ENCODE measurements at regions not wholly inside any gene's neighbourhood (a gene's known extent, or its start where the extent isn't known, plus 50 kb on each side); places are given as distances from the start of the nearest gene placed in this dataset.
"Not testable (repeated sequence)": the region's sequence is repeated elsewhere in the genome, so short reads cannot be mapped to it uniquely, and the experiment has no call there.

DNA sequence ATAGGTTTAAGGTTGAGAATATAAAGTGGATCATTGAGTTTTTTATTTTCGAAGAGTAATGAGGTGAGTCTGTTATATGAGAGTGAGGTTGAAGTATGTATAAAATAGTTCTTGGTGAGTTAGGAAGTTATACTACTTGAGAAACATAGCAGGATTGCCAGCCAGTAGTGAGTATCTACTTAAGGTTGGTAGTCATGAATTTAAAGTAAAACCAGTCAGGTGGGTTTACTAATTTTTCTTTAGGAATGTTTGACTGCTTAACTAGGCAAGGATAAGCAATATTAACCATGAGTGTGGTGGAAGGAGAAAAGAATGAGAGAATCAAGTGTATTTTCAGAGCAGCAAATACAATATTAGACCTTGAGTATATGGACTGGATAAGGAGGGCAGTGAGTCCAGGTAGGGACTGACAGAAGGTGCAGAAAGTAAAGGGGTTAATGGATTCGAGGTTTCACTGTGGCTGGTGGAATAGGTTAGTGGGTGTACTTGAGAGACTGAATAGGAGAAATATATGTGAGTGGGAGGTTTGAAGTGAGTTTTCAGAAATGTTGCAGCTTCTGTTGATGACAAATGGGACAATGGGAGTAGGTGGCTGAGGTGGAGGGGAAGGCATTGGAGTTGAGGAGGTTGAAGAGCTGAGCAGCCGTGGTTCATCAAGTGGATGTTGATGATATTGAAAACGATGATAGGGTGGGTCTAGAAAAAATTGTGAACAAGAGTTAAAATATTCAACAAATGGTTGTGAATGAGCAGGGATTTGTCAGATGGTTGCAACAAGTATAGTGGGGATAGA is 232.5 kb upstream of the ASCC3 start:
- DNase-seq (ENCODE audit: low read depth), result no peak

DNA sequence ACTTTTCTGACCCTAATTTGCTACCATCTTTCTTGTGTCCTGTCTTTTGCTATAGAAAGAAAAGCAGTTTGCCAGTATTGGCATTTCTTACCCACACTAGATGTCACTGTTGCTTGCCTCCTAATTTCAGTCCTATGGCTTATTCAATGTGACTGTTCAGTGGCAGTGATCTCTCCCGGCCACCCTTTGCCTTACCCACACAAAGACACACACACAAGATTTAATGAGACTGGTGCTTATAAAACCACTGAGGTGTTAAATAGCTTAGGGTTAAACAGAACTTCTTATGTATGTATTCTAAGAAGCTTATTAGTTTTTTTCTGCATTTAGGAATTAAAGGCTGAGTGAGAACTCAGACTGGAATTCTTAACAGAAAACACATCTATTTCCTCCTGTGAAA is 233.6 kb upstream of the ASCC3 start:
- DNase-seq (ENCODE audit: low read depth), result peak; percentile 40

DNA sequence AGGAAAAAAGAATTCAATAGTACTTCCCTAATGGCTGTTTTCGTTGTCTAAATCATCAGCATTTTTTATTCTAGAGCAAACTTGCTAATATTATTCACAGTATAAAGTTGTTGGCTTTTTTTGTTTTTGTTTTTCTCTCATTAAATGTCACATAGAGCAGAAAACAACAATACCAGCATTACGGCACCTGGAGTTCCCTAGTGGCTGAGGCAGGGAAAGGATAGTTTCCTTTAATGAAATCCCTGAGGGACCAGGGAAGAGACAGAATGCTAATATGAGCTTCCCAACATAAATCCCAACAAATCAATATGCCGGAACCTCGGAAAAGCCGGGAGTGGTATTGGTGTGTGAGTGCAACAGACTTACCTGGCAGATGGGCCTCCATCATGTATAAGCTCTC is 235.2 kb upstream of the ASCC3 start:
- DNase-seq (ENCODE audit: low read depth), result no peak

DNA sequence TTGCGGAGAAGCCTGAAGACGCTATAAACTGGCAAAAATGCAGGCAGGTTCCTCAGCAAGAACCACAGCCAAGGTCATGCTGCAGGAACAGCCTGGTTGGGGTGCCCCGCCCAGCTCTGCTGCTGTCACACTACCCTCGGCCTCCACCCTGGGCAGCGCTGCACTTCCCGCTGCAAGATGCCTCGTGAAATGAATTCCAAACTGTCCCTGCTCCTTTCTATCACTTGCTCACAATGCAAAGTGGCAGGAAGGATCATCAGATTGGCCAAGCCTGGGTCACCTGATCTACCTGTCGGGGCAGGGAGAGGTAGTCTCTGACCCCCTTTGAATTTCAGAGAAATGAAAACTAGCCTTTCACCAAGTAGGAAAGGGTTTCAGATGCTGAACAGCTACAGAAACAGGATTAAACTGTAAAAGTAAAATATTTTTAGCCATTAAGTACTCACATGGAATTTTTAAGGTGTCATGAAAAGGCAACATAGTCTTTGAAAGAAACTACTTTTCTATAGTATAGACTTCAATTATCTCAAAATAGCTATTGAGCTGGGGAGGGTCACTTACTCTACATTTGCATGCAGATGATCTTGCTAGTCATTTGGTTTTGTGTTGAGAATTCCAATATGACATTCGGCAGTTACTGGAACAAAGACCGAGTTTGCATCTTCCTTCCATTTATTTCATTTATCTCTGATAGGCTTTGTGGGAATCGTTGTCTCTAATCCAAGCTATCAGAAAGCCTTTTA is 236.4 kb upstream of the ASCC3 start:
- DNase-seq (ENCODE audit: low read depth), result no peak

DNA sequence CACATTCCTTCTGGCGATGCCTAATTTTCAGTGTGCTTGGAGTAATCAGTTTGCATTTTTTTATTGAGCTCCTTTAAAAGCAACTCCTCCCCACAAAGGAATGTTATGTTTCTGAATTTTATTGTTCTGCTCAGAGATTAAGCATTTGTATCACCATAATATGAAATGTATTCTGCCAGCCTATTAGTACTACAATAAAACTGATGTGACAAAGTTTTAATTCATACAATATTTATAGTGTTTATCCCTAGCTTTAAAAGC is 236.9 kb upstream of the ASCC3 start:
- DNase-seq (ENCODE audit: low read depth), result no peak

DNA sequence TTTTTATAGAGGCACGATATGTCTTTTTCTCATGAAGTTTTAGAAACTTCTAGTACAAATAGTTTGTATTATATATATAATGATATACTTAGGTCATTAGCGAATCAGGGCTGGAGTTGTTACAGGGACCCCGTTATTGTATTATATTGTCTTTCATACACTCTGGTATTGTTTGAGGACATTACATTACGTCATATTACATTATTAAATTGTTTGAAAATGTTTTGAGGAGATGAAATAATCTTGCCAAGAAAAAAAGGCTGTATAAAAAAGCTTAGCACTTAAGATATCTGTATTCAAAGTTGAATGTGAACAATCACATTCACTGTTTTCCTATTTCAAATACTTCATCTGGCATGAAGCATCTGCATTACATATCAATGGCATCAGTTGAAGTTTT is 239.6 kb upstream of the ASCC3 start:
- DNase-seq (ENCODE audit: low read depth), result no peak

DNA sequence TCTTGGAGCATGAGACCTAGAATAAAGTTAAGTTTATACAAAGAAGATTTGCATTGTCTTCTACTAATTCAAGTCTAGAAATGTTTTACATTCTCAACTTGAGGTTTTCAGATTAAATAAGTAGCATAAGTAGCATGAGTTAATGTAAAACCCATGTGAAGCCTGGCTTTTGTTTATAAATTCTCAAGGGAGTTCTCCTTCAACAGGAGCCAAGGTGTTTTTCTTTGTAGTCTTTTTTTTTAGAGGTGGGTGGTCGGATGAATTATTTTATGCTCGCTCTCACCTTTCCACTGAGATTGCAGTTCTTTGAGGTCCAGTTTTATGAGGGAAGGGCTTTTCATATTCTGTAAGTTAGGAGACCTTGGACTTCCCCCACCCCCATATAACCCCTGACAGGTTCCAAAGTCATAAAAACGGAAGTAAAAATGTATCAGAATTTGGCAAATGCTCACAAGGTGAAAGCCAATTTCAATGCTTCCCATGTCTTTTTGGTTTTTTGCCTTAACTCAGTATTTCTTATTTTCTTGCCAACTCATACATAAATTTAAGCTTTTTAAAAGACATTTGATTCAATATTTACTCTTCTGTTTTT is 244.3 kb upstream of the ASCC3 start:
- no peak for DNase-seq (ENCODE audit: low read depth)

DNA sequence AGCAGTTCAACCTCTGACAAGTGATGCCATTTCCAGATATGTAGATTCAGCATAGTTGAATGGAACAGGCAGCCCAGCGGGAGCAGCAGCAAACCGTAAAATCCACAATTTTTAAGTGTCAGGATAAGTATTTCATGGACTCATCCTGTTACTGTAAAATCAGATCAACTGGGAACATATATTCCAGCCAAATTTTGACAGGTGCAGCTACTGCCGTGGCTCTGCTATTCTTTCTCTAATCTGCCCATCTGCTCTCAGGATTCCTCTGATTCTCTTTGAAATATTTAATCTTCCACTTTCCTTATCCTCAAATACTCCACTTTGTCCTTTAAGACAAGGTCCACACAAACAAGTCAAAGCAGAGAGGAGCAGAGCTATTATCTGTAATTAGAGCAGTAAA is 245.4 kb upstream of the ASCC3 start:
- DNase-seq (ENCODE audit: low read depth), result no peak

DNA sequence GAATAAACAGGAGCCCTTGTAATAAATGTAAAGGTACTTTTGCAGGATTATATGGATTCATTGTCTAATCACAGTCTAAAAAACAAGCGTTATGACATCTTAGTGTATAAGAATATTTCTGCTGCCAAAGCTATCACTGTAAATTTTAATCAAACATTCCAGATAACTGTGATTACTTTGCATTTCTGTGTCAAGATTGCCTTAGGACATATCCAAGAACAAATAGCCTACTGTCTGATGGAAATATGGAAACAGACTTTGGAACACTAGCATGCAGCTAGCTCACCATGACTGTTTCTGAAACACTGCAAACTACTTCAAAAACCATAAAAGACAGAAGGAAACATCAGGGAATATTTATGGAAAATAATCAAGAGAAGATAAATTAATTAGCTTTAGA is 248.7 kb upstream of the ASCC3 start:
- DNase-seq (ENCODE audit: low read depth), result no peak

DNA sequence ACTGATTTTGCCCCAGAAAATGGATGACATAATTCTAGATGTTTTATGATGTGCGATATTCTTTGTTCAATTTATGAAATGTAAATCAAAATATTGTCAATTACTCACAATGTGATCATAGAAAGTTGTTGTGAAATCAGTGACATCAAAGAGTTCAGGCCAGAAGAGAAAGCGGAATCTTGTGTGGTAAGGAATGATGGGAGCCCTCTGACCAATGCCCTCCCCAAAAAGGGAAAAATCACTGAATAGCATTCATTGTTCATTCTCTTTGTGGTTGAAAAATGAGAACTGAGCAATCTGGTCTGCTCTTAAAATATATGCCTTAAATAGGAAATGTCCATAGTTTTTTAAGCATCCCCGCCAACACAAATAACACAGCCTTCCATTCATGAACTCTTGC is 247.1 kb upstream of the GRIK2 start:
- peak; percentile 7 for DNase-seq (ENCODE audit: low read depth)

DNA sequence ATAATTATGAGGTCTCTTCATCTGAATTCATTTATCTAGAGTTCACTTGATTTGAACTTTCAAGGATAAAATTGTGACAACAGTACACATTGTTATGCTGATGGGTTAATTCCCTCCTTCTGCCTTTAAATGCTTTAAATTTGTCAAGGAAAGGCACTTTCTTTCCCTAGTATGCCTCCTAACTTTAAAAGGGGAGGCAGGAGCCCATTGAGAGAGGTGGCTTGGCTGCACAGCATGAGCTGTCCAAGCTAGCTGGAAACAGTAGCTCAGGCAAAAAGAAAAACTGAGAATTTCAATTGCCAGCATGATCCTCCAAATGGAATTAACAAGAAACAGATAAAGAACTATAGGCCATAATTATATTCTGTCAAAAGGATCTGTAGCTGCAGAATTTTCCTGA is 243.3 kb upstream of the GRIK2 start:
- no peak for DNase-seq (ENCODE audit: low read depth)

DNA sequence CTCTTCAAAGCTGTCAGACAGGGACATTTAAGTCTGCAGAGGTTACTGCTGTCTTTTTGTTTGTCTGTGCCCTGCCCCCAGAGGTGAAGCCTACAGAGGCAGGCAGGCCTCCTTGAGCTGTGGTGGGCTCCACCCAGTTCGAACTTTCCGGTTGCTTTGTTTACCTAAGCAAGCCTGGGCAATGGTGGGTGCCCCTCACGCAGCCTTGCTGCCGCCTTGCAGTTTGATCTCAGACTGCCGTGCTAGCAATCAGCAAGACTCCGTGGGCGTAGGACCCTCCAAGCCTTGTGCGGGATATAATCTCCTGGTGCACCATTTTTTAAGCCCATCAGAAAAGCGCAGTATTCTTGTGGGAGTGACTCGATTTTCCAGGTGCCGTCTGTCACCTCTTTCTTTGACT is 235.9 kb upstream of the GRIK2 start:
- not testable (repeated sequence) for DNase-seq (ENCODE audit: low read depth)

DNA sequence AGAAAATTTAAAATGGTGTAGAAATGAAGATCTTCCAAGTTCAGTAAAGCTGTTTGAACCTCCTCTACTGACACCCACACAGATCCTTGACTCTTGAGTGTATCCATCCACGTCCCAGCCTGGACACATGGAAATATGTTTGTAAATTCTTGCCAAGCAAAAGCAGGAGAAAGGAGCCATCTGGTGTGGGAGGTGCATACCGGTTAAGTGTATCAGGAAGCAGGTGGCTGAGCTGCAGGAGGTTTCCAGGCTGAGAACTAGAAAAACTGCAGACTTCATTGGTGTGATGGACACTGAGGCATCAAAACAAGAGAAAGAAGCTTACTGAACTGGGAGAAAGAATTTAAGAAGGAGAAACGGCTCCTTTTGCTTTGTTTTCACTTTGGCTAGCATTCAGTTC is 229.9 kb upstream of the GRIK2 start:
- no peak for DNase-seq (ENCODE audit: low read depth)

DNA sequence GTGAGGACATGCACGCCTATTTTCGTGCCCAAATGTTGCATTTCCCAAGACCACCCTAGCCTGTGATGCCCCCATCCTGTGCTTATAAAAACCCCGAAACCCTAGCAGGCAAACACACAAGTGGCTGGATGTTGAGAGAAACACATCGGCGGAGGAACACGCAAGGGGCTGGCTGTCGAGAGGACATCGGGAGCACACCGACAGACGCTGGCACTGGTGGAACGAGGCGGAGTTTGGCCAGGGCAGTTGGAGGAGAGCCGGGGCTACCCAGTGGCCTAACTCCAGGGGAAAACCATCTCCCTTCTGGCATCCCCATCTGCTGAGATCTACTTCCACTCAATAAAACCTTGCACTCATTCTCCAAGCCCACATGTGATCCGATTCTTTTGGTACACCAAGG is 225.9 kb upstream of the GRIK2 start:
- no peak for DNase-seq (ENCODE audit: low read depth)

DNA sequence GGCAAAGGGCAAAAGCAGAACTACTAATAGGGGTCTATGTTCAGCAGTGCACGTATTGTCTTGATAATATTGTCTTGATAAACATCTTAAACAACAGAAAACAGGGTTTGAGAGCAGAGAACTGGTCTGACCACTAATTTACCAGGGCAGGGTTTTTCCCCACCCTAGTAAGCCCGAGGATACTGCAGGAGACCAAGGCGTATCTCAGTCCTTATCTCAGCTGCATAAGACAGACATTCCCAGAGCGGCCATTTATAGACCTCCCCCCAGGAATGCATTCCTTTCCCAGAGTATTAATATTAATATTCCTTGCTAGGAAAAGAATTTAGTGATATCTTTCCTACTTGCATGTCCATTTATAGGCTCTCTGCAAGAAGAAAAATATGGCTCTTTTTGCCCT is 222.5 kb upstream of the GRIK2 start:
- not testable (repeated sequence) for DNase-seq (ENCODE audit: low read depth)

DNA sequence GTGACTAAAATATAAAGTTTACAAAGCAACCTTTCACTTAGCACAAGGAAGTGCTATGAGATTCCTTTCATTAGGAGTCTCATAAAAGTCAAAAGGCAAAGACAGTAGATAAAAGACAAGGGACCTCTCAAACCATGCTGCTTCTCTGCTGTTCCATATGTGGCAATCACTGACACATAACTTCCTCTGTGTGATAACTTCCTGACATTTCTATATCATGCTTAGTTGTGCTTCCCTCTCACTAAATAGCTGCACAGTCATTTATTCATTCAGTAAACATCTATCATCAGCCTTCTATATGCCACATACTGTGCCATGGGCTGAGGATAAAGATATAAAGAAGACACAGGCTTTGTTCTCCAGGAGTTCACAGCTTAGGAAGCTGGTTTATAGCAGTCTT is 214.8 kb upstream of the GRIK2 start:
- no peak for DNase-seq (ENCODE audit: low read depth)

DNA sequence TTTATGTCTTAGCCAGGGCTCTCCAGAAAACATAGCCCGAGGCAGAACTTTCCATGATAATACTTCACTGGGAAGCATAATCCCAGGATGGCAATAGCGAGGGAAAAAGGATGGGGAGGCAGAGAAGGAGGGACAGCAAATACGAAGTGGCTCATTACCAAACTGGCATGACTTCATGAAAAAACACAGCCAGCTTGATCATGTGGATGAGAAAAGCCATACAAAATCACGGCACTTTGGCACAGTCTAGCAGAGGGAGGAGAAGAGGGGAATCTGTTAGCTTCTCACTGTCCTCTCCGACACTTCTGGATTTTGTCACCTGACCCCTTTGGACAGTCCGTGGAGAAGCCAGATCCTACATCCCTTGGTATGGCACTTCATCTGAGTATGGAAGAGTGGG is 212.5 kb upstream of the GRIK2 start:
- no peak for DNase-seq (ENCODE audit: low read depth)

DNA sequence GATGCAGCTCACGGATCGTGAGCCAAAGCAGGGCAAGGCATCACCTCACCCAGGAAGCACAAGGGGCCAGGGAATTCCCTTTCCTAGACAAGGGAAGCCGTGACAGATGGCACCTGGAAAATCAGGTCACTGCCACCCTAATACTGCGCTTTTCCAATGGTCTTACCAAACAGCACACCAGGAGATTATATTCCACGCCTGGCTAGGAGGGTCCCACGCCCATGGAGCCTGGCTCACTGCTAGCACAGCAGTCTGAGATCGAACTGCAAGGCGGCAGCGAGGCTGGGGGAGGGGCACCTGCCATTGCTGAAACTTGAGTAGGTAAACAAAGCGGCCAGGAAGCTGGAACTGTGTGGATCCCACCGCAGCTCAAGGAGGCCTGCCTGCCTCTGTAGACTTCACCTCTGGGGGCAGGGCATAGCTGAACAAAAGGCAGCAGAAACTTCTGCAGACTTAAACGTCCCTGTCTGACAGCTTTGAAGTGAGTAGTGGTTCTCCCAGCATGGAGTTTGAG is 205.2 kb upstream of the GRIK2 start:
- DNase-seq (ENCODE audit: low read depth), result not testable (repeated sequence)

DNA sequence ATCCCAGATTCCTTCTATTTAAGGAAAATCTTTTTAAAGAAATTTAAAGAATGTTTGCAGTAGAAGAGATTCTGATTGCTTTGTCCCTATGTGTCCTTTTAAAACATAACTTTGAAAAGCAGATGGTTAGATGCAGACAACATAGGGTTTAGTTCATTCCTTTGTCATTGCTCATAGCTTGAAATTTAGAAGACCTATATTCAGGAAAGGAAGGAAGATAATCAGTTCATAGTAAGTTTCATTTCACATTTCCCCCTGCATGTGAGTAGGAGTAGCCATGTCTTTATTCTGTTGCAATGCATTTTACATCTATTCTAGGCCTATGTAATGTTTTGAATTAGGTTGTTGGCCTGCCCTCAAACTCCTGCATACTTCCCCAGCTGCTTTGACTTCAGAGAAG is 197.9 kb upstream of the GRIK2 start:
- DNase-seq (ENCODE audit: low read depth), result peak; percentile 9

DNA sequence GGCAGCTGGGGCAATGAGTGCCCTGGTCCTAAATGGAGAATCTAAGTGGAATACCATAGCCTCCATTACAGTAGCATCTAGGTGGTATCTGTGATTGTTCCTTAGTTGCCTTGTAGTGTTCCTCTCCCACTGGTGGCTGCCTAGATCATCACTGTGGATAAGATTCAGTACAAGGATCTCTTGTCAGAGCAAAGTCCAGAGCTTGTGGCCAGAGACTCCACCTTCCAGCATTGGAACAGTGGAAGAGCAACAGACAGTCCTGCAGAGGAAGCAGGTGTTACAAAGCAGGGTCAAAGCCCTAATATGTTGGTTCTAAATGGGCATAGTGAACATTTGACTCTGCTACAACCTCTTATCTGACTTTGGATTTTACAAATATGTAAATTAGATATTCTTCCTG is 194.1 kb upstream of the GRIK2 start:
- DNase-seq (ENCODE audit: low read depth), result no peak

DNA sequence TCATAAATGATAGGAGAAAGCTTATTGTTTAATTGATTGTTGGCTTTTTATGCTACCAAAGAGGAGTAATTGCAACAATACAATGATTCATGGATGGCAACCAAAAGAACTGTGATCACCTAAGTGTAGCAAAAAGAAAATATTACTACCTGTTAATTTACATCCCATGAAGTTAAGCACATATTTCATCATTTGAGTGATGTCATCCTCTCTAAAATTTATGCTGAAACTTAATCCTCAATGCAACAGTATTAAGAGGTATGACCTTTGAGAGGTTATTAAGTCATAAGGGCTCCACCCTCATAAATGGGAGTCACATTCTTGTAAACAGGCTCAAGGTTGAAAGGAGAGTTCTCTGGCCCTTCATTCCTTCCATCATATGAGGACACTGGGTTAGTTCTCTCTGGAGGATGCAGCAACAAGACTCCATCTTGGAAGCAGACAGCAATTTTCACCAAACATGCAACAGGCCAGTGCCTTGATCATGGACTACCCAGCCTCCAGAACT is 190.6 kb upstream of the GRIK2 start:
- no peak for DNase-seq (ENCODE audit: low read depth)

DNA sequence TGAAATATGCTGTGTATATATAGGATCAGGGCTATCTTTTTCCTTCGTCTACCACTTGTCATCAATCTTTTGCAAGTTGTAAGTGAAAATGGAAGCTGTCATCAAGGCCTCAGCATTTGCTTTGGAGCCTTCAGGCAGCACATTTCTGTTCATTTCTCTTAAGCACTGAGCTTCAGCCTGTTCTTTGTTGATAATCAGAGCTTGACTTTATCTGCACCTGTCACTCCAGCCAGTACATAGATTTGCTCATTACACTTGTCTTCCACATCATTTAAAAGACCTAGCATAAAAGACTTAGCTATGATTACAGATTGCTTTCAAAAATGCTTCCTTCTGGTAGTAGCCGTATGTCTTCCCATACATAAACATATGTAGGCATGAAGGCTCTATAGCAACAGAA is 189.8 kb upstream of the GRIK2 start:
- no peak for DNase-seq (ENCODE audit: low read depth)

DNA sequence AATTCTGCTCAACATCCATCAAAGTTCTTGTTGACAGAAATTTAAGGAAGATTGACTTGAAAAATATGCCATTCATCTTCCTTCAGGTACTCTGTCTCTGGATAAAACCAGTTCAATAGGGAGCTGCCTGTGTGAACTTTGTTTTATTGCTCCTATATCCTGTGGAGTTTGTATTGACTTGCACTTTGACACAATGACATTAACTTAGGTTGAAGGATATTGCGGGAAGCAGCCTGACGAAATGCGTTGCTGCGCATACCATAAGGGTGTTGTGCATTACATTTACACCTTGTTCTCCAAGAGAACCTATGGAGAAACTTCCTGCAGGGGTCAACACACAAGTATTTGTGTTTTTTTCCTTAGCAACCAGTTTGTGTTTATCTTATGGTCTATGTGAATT is 185.4 kb upstream of the GRIK2 start:
- DNase-seq (ENCODE audit: low read depth), result no peak

Data from ELR (cell line).